ENCODE measurements at regions not wholly inside any gene's neighbourhood (a gene's known extent, or its start where the extent isn't known, plus 50 kb on each side); places are given as distances from the start of the nearest gene placed in this dataset.

DNA sequence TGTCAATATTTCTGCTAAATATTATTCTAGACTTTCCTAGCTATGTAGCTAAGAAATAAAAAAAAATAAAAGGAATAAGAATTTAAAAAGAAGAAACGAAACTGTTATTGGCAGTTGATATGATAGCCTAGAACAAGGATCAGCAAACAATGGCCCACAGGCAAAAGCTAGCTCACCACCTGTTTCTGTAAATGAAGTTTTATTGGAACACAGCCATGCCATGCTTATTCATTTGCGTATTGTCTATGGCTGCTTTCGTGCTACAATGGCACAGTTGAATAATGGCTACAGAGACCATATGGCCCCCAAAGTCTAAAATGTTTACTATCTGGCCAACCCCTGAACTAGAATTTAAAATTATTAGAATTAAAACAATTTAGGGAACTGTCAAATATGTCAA, 952.6 kb upstream of the MAP3K7 start:
- TF ChIP-seq, protein P1, sequence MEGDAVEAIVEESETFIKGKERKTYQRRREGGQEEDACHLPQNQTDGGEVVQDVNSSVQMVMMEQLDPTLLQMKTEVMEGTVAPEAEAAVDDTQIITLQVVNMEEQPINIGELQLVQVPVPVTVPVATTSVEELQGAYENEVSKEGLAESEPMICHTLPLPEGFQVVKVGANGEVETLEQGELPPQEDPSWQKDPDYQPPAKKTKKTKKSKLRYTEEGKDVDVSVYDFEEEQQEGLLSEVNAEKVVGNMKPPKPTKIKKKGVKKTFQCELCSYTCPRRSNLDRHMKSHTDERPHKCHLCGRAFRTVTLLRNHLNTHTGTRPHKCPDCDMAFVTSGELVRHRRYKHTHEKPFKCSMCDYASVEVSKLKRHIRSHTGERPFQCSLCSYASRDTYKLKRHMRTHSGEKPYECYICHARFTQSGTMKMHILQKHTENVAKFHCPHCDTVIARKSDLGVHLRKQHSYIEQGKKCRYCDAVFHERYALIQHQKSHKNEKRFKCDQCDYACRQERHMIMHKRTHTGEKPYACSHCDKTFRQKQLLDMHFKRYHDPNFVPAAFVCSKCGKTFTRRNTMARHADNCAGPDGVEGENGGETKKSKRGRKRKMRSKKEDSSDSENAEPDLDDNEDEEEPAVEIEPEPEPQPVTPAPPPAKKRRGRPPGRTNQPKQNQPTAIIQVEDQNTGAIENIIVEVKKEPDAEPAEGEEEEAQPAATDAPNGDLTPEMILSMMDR (conservative IDR thresholded peaks at IDR 0.05; ENCODE audit: low read depth, low read length): no peak
- TF ChIP-seq EZH2phosphoT487 (IDR thresholded peaks at IDR 0.05; ENCODE audit: borderline replicate concordance, low read length): no peak

Measured in PC-3 (cell line).